HG03342 (cell line): ENCODE measurements at regions not wholly inside any gene's neighbourhood (a gene's known extent, or its start where the extent isn't known, plus 50 kb on each side); places are given as distances from the start of the nearest gene placed in this dataset.

ENCODE experiments used
- ATAC-seq: cut with Tn5 transposase; IDR thresholded peaks from one replicate; pipeline ENCODE4 v1.9.1; 2021; ENCODE audit warnings: mild to moderate bottlenecking, moderate library complexity; ENCODE audit not compliant: unreplicated experiment

- ATAC-seq = no peak
Observed at GRCh38 chr20:39395478-39396291, 433.5 kb downstream of the DHX35 start.

GRCh38 chr20:39394461-39394860 lies 432.3 kb downstream of the DHX35 start:
- no peak for ATAC-seq

- no peak for ATAC-seq
Observed at GRCh38 chr20:39390186-39390585, 428.0 kb downstream of the DHX35 start.

- ATAC-seq = no peak
Observed at GRCh38 chr20:39381595-39381994, 419.5 kb downstream of the DHX35 start.

GRCh38 chr20:39378776-39379175 lies 416.6 kb downstream of the DHX35 start:
- no peak for ATAC-seq

GRCh38 chr20:39376788-39377187 lies 414.6 kb downstream of the DHX35 start:
- no peak for ATAC-seq

DNA sequence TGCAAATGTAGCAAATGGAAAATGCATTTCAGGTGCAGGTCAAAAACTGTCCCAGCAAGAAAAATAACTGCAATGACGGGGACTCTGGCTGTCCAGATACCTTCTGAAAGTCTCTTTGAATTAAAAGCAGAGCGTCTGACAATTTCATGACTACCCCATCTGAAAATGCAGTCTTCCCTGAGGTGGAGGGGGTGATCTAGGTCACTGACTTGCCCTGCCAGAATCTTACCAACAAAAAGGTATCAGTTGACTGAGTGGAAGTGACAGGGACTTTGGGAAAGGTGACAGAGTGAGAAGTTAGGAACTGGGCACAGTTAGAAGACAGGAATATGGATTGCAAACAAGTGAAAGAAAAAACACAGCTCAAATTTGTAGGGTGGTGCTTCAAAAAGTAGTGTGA lies 402.2 kb downstream of the DHX35 start:
- no peak for ATAC-seq

- no peak for ATAC-seq
Observed at GRCh38 chr20:39359981-39360620, 398.0 kb downstream of the DHX35 start.

GRCh38 chr20:39358052-39358451 lies 395.9 kb downstream of the DHX35 start:
- no peak for ATAC-seq

DNA sequence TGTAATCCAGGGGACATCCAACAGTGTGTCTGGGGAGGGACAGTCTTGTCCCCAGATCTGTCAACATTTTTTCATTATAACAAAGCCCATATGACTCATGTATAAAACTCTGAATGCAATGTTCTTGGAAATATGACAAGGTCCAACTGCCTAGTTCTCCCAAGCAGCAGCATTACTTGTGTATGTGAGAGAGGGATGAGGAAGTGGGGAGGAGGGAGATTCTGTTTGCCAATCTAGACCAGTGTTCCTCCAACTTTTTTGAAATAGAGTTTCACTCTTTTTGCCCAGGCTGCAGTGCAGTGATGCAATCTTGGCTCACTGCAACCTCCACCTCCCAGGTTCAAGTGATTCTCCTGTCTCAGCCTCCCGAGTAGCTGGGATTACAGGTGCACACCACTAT lies 394.8 kb downstream of the DHX35 start:
- ATAC-seq = no peak

DNA sequence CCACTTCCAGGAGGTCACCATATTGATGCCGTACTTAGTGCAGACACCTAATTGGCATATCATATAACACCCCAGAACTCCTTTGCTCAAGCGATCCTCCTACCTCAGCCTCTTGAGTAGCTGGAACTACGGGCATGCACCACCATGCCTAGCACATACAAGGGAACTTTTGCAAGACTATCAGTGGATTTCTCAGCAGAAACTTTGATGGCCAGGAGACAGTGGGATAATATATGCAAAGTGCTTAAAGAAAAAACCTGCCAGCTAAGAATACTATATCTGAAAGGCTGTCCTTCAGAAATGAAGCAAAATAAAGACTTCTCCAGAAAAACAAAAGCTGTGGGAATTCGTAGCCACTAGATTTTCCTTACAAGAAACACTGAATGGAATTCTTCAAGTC lies 387.1 kb downstream of the DHX35 start:
- ATAC-seq = no peak

- ATAC-seq = no peak
Observed at GRCh38 chr20:39347626-39348025, 385.5 kb downstream of the DHX35 start.

GRCh38 chr20:39342463-39342862 lies 380.3 kb downstream of the DHX35 start:
- ATAC-seq = no peak

DNA sequence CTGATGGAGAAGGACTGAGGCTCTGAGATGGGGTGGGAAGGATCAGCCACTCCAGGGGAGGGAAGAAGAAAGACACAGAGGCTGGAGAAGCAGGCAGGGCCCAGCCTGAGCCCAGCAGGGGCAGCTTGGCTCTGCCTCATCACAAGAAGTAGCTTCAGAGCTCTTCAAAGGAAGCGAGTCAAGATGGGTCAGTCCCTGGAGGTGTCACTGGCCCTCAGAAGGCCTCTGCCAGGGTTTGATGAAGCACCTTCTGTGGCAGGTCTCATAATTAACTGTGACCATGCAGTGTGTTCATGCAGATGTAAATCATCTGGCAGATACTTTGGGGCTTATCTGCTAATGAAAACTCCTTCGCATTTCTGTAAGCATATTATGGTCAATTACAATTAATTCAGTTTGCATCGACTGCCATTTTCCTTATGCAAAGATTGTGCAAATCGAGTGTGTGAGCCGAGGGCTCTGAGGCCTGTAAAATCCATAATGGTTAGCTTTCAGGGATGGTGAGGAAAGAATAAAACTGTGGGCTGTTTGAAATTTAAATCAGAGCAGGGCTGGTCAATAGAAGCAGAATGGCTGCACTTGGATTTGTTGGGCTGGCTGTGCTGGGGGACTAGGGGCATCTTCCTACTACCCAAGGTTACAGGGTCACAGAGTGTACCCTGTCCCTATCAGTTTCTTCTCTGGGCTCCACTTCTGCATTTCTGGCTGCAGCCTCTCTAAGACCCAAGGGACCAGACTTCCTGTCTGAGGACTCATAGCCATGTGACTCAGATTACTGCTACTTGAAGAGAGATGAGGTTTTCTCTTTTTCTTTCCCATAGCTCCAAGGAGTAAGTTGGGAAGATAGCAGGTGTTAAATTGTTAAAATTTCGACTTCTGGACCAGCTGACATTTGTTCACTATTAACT lies 376.6 kb downstream of the DHX35 start:
- peak; percentile 97 for ATAC-seq

DNA sequence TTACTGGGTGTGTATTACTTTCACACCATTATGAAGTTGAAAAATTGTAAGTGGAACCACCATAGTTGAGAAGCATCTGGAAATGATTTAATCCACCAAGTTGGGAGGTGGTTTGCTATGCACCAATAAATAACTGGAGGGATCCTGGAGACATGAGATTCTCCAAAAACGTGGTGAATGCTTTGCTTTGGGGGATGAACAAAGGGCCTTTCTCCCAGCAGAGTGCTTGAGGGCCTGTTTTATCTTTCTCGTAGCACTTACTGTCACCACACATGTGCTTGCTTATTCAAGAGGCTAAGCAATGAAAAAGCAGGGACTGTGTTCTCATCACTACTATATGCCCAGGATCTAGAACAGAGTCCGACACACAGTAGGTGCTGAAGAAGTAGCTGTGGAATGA lies 371.1 kb downstream of the DHX35 start:
- ATAC-seq = no peak

GRCh38 chr20:39328347-39328746 lies 366.2 kb downstream of the DHX35 start:
- no peak for ATAC-seq

DNA sequence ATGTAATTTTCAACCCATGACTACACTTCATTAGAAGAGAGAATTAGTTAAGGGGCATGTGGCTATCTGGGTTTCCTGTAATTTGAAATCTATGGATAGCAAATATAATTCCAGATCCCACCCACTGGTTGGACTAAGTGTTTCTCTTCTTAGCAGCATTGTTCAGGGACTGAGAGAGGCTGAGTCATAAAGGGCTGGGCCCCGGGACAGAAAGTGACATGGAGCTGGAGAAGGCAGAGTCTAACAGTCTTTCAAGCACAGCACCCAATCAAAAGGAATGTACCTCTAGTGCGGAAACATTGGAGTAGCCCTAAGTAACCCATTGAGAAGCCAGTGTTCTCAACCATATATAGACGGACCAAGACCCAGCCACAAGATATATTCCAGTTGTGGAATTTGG lies 363.9 kb downstream of the DHX35 start:
- ATAC-seq = no peak

- ATAC-seq = no peak
Observed at GRCh38 chr20:39318911-39319310, 356.8 kb downstream of the DHX35 start.

DNA sequence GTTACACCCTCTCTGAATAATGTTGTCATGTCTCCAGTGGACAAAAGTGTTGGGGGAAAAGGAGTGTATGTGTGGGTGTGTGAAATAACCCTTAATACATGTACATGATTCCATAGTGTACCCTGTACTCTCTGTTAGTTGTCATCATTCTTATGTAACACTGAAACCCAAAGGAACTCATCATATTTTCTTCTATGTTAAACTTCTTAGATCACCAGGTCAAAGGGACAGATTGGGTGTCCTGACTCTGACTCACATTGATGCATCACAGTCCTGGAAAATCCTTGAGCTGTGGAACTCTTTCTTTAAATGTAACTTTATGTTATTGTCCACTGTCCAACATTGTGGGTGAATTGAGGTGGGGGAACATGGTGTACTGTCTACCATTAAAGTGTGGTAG lies 350.5 kb downstream of the DHX35 start:
- ATAC-seq = no peak

DNA sequence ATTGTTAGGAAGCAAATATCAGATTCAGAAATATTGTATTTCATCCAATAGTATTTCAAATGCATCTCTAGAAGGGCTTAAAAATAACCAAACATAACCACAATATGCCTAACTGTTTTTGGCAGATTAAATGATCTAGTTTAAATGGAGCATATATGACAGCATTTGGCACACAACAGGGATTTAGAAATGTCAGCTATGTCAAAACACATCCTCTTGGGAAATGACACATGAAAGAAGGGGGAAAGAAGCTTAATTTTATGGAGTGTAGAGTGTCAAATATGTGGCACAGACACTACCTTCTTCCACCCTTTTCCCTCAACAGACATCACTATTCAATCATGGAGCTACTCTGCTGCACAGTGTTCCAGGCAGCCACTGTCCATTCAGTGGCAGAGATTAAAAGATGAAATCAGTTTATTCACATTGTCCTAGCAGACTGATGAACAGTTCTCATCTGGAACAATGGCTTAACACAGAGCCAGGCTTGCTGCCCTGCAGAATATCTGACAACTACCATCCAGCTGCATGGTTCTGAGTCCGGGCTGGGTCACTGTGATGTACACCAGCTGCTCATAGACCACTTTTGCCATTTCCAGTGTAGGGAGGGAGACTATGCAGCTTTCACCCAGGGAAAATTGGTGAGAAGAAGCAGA lies 349.8 kb downstream of the DHX35 start:
- ATAC-seq = no peak

GRCh38 chr20:39310363-39310995 lies 348.3 kb downstream of the DHX35 start:
- ATAC-seq = no peak
